OCI-LY7 (cell line): ENCODE measurements at regions not wholly inside any gene's neighbourhood (a gene's known extent, or its start where the extent isn't known, plus 50 kb on each side); places are given as distances from the start of the nearest gene placed in this dataset.

Source experiments
- BruUV-seq: library from RNA; stranded (reverse); fragments of 400-500 nt; replicated peaks from 2 replicates; lab custom pipeline; 2021; lab: Mats Ljungman, UMichigan
- CTCF ChIA-PET: fragments of 300-600 bp; sonication (Branson Sonifier 250); formaldehyde crosslinking; loops from one replicate; lab custom pipeline; 2022; ENCODE audit warnings: antibody characterized with exemption; ENCODE audit not compliant: unreplicated experiment; lab: Charles Lee
- POLR2A ChIA-PET: fragments of 300-600 bp; sonication (Branson Sonifier 250); formaldehyde crosslinking; loops from one replicate; lab custom pipeline; 2022; ENCODE audit warnings: antibody characterized with exemption; lab: Charles Lee
- DNase-seq: peaks from one replicate; pipeline ENCODE4 v3.0.0-alpha.2; 2015; ENCODE audit warnings: low spot score
- H2AFZ ChIP-seq: fragments of 200-600 bp; sonication (generic), shearing (Covaris generic); 2 replicates; pipeline ENCODE4 v1.6.1; 2014; ENCODE audit warnings: mild to moderate bottlenecking, antibody characterized with exemption, low read length, moderate library complexity
- H3K27ac ChIP-seq: fragments of 200-600 bp; sonication (generic); 2 replicates; pipeline ENCODE4 v1.5.1; 2014; ENCODE audit warnings: mixed run types, low read depth, mild to moderate bottlenecking, moderate library complexity, low read length, inconsistent platforms; ENCODE audit not compliant: poor library complexity, severe bottlenecking
- H3K36me3 ChIP-seq: fragments of 200-600 bp; sonication (generic); 2 replicates; pipeline ENCODE4 v1.6.1; 2014; ENCODE audit warnings: mild to moderate bottlenecking, antibody characterized with exemption, low read length, moderate library complexity, mixed read lengths; ENCODE audit not compliant: insufficient read depth
- H3K4me1 ChIP-seq: fragments of 200-600 bp; sonication (generic); 2 replicates; pipeline ENCODE4 v1.5.1; 2014; ENCODE audit warnings: mild to moderate bottlenecking, low read length; ENCODE audit not compliant: insufficient read depth, poor library complexity, severe bottlenecking
- H3K4me2 ChIP-seq: fragments of 200-600 bp; sonication (generic); 2 replicates; pipeline ENCODE4 v1.6.1; 2014; ENCODE audit warnings: mild to moderate bottlenecking, low read length
- H3K4me3 ChIP-seq: fragments of 200-600 bp; sonication (generic); 2 replicates; pipeline ENCODE4 v1.5.1; 2014; ENCODE audit warnings: mild to moderate bottlenecking, low read depth, low read length; ENCODE audit not compliant: poor library complexity, severe bottlenecking
- H3K79me2 ChIP-seq: fragments of 200-600 bp; sonication (generic); 2 replicates; pipeline ENCODE4 v1.6.1; 2016; ENCODE audit warnings: low read depth, mild to moderate bottlenecking, low read length, moderate library complexity, mixed read lengths; ENCODE audit not compliant: insufficient read depth
- H3K9me2 ChIP-seq: fragments of 200-600 bp; sonication (generic); 2 replicates; pipeline ENCODE4 v1.6.1; 2016; ENCODE audit warnings: mild to moderate bottlenecking, low read length, mixed read lengths; ENCODE audit not compliant: insufficient read depth
- H3K9me3 ChIP-seq: fragments of 200-600 bp; sonication (generic); 2 replicates; pipeline ENCODE4 v1.6.1; 2014; ENCODE audit warnings: mild to moderate bottlenecking, mixed run types, low read length, mixed read lengths
- H4K20me1 ChIP-seq: fragments of 200-600 bp; sonication (generic); 2 replicates; pipeline ENCODE4 v1.6.1; 2014; ENCODE audit warnings: mild to moderate bottlenecking, antibody characterized with exemption, low read length, moderate library complexity, mixed read lengths; ENCODE audit not compliant: insufficient read depth
- EZH2phosphoT487 ChIP-seq: fragments of 200-600 bp; sonication (generic); IDR thresholded peaks from 2 replicates; pipeline ENCODE4 v1.6.1; 2018; ENCODE audit warnings: low read depth, borderline replicate concordance, mild to moderate bottlenecking, mixed run types, antibody characterized with exemption, low read length, moderate library complexity, mixed read lengths
- intact Hi-C: fragments of 100-400 bp; cut with micrococcal nuclease; formaldehyde crosslinking; loops from one replicate; pipeline ENCODE4 v1.10.0; 2022; ENCODE audit not compliant: unreplicated experiment
- TF ChIP-seq, protein P1 (sequence below): fragments of 200-600 bp; sonication (generic); conservative IDR thresholded peaks from 2 replicates; pipeline ENCODE4 v1.5.1; 2014; ENCODE audit warnings: mild to moderate bottlenecking, antibody characterized with exemption, low read length, moderate library complexity, mixed read lengths

- no peaks in the 10 kb centered on the region for H3K9me3 ChIP-seq
- no peaks in the 10 kb centered on the region for H3K9me2 ChIP-seq
- no peak for TF ChIP-seq EZH2phosphoT487
- TF ChIP-seq, protein P1, sequence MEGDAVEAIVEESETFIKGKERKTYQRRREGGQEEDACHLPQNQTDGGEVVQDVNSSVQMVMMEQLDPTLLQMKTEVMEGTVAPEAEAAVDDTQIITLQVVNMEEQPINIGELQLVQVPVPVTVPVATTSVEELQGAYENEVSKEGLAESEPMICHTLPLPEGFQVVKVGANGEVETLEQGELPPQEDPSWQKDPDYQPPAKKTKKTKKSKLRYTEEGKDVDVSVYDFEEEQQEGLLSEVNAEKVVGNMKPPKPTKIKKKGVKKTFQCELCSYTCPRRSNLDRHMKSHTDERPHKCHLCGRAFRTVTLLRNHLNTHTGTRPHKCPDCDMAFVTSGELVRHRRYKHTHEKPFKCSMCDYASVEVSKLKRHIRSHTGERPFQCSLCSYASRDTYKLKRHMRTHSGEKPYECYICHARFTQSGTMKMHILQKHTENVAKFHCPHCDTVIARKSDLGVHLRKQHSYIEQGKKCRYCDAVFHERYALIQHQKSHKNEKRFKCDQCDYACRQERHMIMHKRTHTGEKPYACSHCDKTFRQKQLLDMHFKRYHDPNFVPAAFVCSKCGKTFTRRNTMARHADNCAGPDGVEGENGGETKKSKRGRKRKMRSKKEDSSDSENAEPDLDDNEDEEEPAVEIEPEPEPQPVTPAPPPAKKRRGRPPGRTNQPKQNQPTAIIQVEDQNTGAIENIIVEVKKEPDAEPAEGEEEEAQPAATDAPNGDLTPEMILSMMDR, result no peak
- H3K79me2 ChIP-seq, result no peaks in the 10 kb centered on the region
- H3K4me3 ChIP-seq, result no peak overlapping the region
- no peaks in the 10 kb centered on the region for H3K4me1 ChIP-seq
- intact Hi-C loops, result no loop called here
- no TSS peak for BruUV-seq
- CTCF ChIA-PET, result no interaction called here
- no peaks in the 10 kb centered on the region for H3K36me3 ChIP-seq
- no peaks in the 10 kb centered on the region for H4K20me1 ChIP-seq
- POLR2A ChIA-PET, result interaction anchor here (0.6 kb wide), 1 partner anchor 964 kb away, joined by 3 read pairs; no protein-coding TSS in a partner anchor
- no peak overlapping the region for H3K27ac ChIP-seq
- H2AFZ ChIP-seq, result no peak overlapping the region
- H3K4me2 ChIP-seq, result no peak overlapping the region
- DNase-seq, result no peak
Observed at GRCh38 chr7:41818765-41819398, 116.0 kb upstream of the INHBA start.

- CTCF ChIA-PET, result no interaction called here
- no peak overlapping the region for H3K27ac ChIP-seq
- no peaks in the 10 kb centered on the region for H3K4me1 ChIP-seq
- no peaks in the 10 kb centered on the region for H3K36me3 ChIP-seq
- no peaks in the 10 kb centered on the region for H4K20me1 ChIP-seq
- TF ChIP-seq, protein P1, result no peak
- no peak for TF ChIP-seq EZH2phosphoT487
- POLR2A ChIA-PET, result no interaction called here
- no TSS peak for BruUV-seq
- no peak overlapping the region for H3K4me3 ChIP-seq
- no peak overlapping the region for H2AFZ ChIP-seq
- H3K9me2 ChIP-seq, result no peaks in the 10 kb centered on the region
- intact Hi-C loops, result no loop called here
- no peaks in the 10 kb centered on the region for H3K9me3 ChIP-seq
- H3K4me2 ChIP-seq, result no peak overlapping the region
- H3K79me2 ChIP-seq, result no peaks in the 10 kb centered on the region
- DNase-seq, result no peak
Observed at GRCh38 chr7:41817386-41817785, 114.5 kb upstream of the INHBA start.

DNA sequence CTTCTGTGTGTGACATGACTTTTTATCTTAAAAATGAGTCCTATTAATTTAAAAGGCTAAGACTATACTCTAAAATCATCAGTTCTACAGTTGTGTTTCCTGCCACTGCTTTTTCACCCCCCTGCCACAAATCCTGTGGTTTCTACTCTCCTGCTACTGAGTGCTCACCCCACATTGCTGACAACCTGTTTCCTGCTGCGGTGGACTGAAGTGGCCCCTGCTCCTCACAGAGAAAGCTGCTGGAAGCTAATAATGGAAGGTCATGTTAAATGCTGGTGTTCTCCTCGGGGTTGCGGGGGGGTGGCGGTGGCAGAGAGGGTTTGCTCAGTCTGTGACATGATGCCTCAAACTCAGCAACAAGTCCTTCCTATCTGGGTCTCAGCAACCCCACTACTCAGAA, 113.2 kb upstream of the INHBA start:
- Histone ChIP-seq H2AFZ (no peak overlapping the region), H3K4me3 (no peak overlapping the region), H3K9me2 (no peaks in the 10 kb centered on the region), H3K4me2 (no peak overlapping the region), H4K20me1 (no peaks in the 10 kb centered on the region), H3K79me2 (no peaks in the 10 kb centered on the region), H3K9me3 (no peaks in the 10 kb centered on the region), H3K4me1 (no peaks in the 10 kb centered on the region), H3K27ac (no peak overlapping the region), H3K36me3 (no peaks in the 10 kb centered on the region)
- intact Hi-C loops, result no loop called here
- POLR2A ChIA-PET, result no interaction called here
- CTCF ChIA-PET, result no interaction called here
- no TSS peak for BruUV-seq
- DNase-seq, result no peak
- no peak for TF ChIP-seq EZH2phosphoT487
- TF ChIP-seq, protein P1, result no peak
